H9 (cell line): ENCODE measurements at regions not wholly inside any gene's neighbourhood (a gene's known extent, or its start where the extent isn't known, plus 50 kb on each side); places are given as distances from the start of the nearest gene placed in this dataset.

Source experiments
- DNase-seq: peaks from one replicate; pipeline ENCODE4 v3.0.0-alpha.2; 2017
- H2AFZ ChIP-seq: one replicate; pipeline ENCODE4 v1.6.1; 2013; ENCODE audit warnings: mild to moderate bottlenecking, low read length, control low read depth, moderate library complexity
- H2AK5ac ChIP-seq: 2 replicates; pipeline ENCODE4 v1.6.1; 2013; ENCODE audit warnings: low read length, control low read depth, mixed read lengths; ENCODE audit not compliant: insufficient read length
- H2BK120ac ChIP-seq: one replicate; pipeline ENCODE4 v1.6.1; 2013; ENCODE audit warnings: low read depth, mild to moderate bottlenecking, low read length, control low read depth, inconsistent platforms; ENCODE audit not compliant: poor library complexity, severe bottlenecking
- H2BK12ac ChIP-seq: 2 replicates; pipeline ENCODE4 v1.6.1; 2013; ENCODE audit warnings: low read length, control low read depth, mixed read lengths, low read depth; ENCODE audit not compliant: insufficient read length
- H2BK15ac ChIP-seq: 2 replicates; pipeline ENCODE4 v1.6.1; 2013; ENCODE audit warnings: low read depth, low read length, control low read depth
- H2BK20ac ChIP-seq: one replicate; pipeline ENCODE4 v1.6.1; 2013; ENCODE audit warnings: low read depth, mild to moderate bottlenecking, low read length, control low read depth, inconsistent platforms; ENCODE audit not compliant: poor library complexity, severe bottlenecking
- H2BK5ac ChIP-seq: 2 replicates; pipeline ENCODE4 v1.6.1; 2013; ENCODE audit warnings: low read length, control low read depth, mixed read lengths; ENCODE audit not compliant: insufficient read length
- H3K14ac ChIP-seq: 2 replicates; pipeline ENCODE4 v1.6.1; 2013; ENCODE audit warnings: low read length, control low read depth; ENCODE audit not compliant: insufficient read depth
- H3K18ac ChIP-seq: 2 replicates; pipeline ENCODE4 v1.6.1; 2013; ENCODE audit warnings: low read depth, mild to moderate bottlenecking, mixed read lengths, low read length, control low read depth; ENCODE audit not compliant: insufficient read length
- H3K23ac ChIP-seq: 2 replicates; pipeline ENCODE4 v1.6.1; 2013; ENCODE audit warnings: low read length, control low read depth, mixed read lengths, low read depth; ENCODE audit not compliant: insufficient read length
- H3K23me2 ChIP-seq: 2 replicates; pipeline ENCODE4 v1.6.1; 2013; ENCODE audit warnings: low read depth, mild to moderate bottlenecking, mixed read lengths, low read length, control low read depth; ENCODE audit not compliant: insufficient read length, poor library complexity, severe bottlenecking
- H3K27ac ChIP-seq: 2 replicates; pipeline ENCODE4 v1.5.1; 2013; ENCODE audit warnings: low read length, control low read depth, mixed read lengths, low read depth; ENCODE audit not compliant: insufficient read length
- H3K27me3 ChIP-seq: 2 replicates; pipeline ENCODE4 v1.6.1; 2013; ENCODE audit warnings: low read length, control low read depth, inconsistent platforms; ENCODE audit not compliant: insufficient read depth
- H3K4ac ChIP-seq: 2 replicates; pipeline ENCODE4 v1.6.1; 2013; ENCODE audit warnings: low read depth, mild to moderate bottlenecking, control low read depth, inconsistent platforms, low read length, moderate library complexity
- H3K4me1 ChIP-seq: 2 replicates; pipeline ENCODE4 v1.6.1; 2013; ENCODE audit warnings: low read length, control low read depth, inconsistent platforms; ENCODE audit not compliant: insufficient read depth
- H3K4me2 ChIP-seq: 2 replicates; pipeline ENCODE4 v1.6.1; 2013; ENCODE audit warnings: low read length, control low read depth, mixed read lengths; ENCODE audit not compliant: insufficient read length, insufficient read depth
- H3K56ac ChIP-seq: 2 replicates; pipeline ENCODE4 v1.6.1; 2013; ENCODE audit warnings: low read depth, mild to moderate bottlenecking, mixed read lengths, low read length, control low read depth; ENCODE audit not compliant: insufficient read length
- H3K79me1 ChIP-seq: 2 replicates; pipeline ENCODE4 v1.6.1; 2013; ENCODE audit warnings: low read depth, mild to moderate bottlenecking, moderate library complexity, low read length, control low read depth, inconsistent platforms; ENCODE audit not compliant: insufficient read depth, poor library complexity, severe bottlenecking
- H3K79me2 ChIP-seq: 2 replicates; pipeline ENCODE4 v1.6.1; 2013; ENCODE audit warnings: low read length, control low read depth, inconsistent platforms; ENCODE audit not compliant: insufficient read depth
- H3K9ac ChIP-seq: 2 replicates; pipeline ENCODE4 v1.6.1; 2013; ENCODE audit warnings: low read length, control low read depth, mixed read lengths; ENCODE audit not compliant: insufficient read length; ENCODE audit errors: extremely low read depth
- H3K9me3 ChIP-seq: one replicate; pipeline ENCODE4 v1.6.1; 2013; ENCODE audit warnings: low read depth, low read length, inconsistent platforms; ENCODE audit not compliant: control insufficient read depth
- H3T11ph ChIP-seq: one replicate; pipeline ENCODE4 v1.6.1; 2013; ENCODE audit warnings: mild to moderate bottlenecking, low read length, control low read depth, inconsistent platforms
- H4K20me1 ChIP-seq: one replicate; pipeline ENCODE4 v1.6.1; 2013; ENCODE audit not compliant: control insufficient read depth, insufficient read length, insufficient read depth
- H4K5ac ChIP-seq: 2 replicates; pipeline ENCODE4 v1.6.1; 2013; ENCODE audit warnings: low read depth, mild to moderate bottlenecking, mixed read lengths, low read length, control low read depth; ENCODE audit not compliant: insufficient read length
- H4K8ac ChIP-seq: replicated peaks from 2 replicates; pipeline ENCODE4 v1.6.1; 2013; ENCODE audit warnings: low read length, control low read depth, mixed read lengths, low read depth; ENCODE audit not compliant: insufficient read length
- H4K91ac ChIP-seq: 2 replicates; pipeline ENCODE4 v1.6.1; 2013; ENCODE audit warnings: low read depth, mild to moderate bottlenecking, moderate library complexity, mixed read lengths, low read length, control low read depth; ENCODE audit not compliant: insufficient read length
- H3K27ac Mint-ChIP-seq, 3 experiments: 2 replicates in 2 of 3; 3 replicates in 1 of 3; pipeline ENCODE4 v1.8.0; 2020 to 2021; ENCODE audit warnings: mixed read lengths in 3 of 3, mild to moderate bottlenecking in 1 of 3, moderate library complexity in 1 of 3
- H3K27me3 Mint-ChIP-seq: 2 replicates; pipeline ENCODE4 v1.8.0; 2021; ENCODE audit warnings: low read depth, mild to moderate bottlenecking, moderate library complexity, mixed read lengths
- H3K36me3 Mint-ChIP-seq, 3 experiments: 2 replicates in 2 of 3; 3 replicates in 1 of 3; pipeline ENCODE4 v1.8.0; 2020 to 2021; ENCODE audit warnings: low read depth in 3 of 3, mixed read lengths in 3 of 3; ENCODE audit not compliant: insufficient read depth in 1 of 3
- H3K4me1 Mint-ChIP-seq, 2 experiments: 2 replicates each; pipeline ENCODE4 v1.8.0; 2020; ENCODE audit warnings: mixed read lengths in 2 of 2
- H3K4me3 Mint-ChIP-seq, 2 experiments: 2 replicates in 1 of 2; 3 replicates in 1 of 2; pipeline ENCODE4 v1.8.0; 2020 to 2021; ENCODE audit warnings: mild to moderate bottlenecking in 2 of 2, mixed read lengths in 2 of 2, moderate library complexity in 1 of 2
- H3K9me3 Mint-ChIP-seq, 2 experiments: 2 replicates in 1 of 2; 3 replicates in 1 of 2; pipeline ENCODE4 v1.8.0; 2020; ENCODE audit warnings: mild to moderate bottlenecking in 2 of 2, mixed read lengths in 2 of 2, moderate library complexity in 1 of 2
- CTCF ChIP-seq: fragments of 200-600 bp; sonication (generic); conservative IDR thresholded peaks from 3 replicates; pipeline ENCODE4 v1.8.0; 2021; ENCODE audit warnings: antibody characterized with exemption, mild to moderate bottlenecking
- WGBS: extraction: QIAGEN DNeasy Blood & Tissue Kit; methylation state at CpG from one replicate; pipeline ENCODE4 v1.1.7; 2013; ENCODE audit warnings: missing lambda C conversion rate, low lambda C conversion rate, mixed read lengths; ENCODE audit not compliant: insufficient read length; ENCODE audit errors: extremely low coverage; 5-methylcytosine and 5-hydroxymethylcytosine counted together

- DNase-seq, result no peak
- Histone ChIP-seq H3K27me3 (no peaks in the 10 kb centered on the region), H2BK5ac (no peak overlapping the region), H3K14ac (no peak overlapping the region), H4K5ac (no peak overlapping the region), H3K56ac (no peak overlapping the region), H2AFZ (no peak overlapping the region), H3K79me2 (no peaks in the 10 kb centered on the region), H3K23ac (no peak overlapping the region), H3K23me2 (no peaks in the 10 kb centered on the region), H2AK5ac (no peak overlapping the region), H3K4ac (no peak overlapping the region), H3K79me1 (no peaks in the 10 kb centered on the region), H3K4me2 (no peak overlapping the region), H4K20me1 (no peaks in the 10 kb centered on the region), H3K27ac (no peak overlapping the region), H3K18ac (no peak overlapping the region), H2BK120ac (no peak overlapping the region), H4K91ac (no peak overlapping the region), H4K8ac (no peak overlapping the region), H3K4me1 (peaks cover 2% of the 10 kb centered on the region; the same call in 1 of the 2 replicates), H3K9me3 (no peaks in the 10 kb centered on the region), H3T11ph (no peak overlapping the region), H2BK20ac (no peak overlapping the region), H3K9ac (no peak overlapping the region), H2BK15ac (no peak overlapping the region), H2BK12ac (no peak overlapping the region)
- Mint-ChIP-seq H3K36me3 (no peaks in the 10 kb centered on the region), H3K4me1 (peaks cover 32 to 36% of the 10 kb centered on the region in 2 experiments), H3K27me3 (no peaks in the 10 kb centered on the region), H3K4me3 (no peak overlapping the region), H3K9me3 (no peaks in the 10 kb centered on the region; a peak in 2 of 5 replicates), H3K27ac (no peak overlapping the region)
- no CpG with 5 or more reads among the region's 1 CpG for WGBS
- TF ChIP-seq CTCF, result no peak
These were observed 135.1 kb upstream of the KLF7 start for GRCh38 chr2:207300817-207301216.
